DOHH2 (cell line): ENCODE measurements at regions not wholly inside any gene's neighbourhood (a gene's known extent, or its start where the extent isn't known, plus 50 kb on each side); places are given as distances from the start of the nearest gene placed in this dataset.

Source experiments
- H3F3A ChIP-seq: fragments of 200-600 bp; sonication (generic), shearing (Covaris generic); 2 replicates; pipeline ENCODE4 v1.6.0; 2016; ENCODE audit warnings: antibody characterized with exemption, mild to moderate bottlenecking; ENCODE audit not compliant: control insufficient read depth, insufficient read depth
- H3K27ac ChIP-seq: fragments of 200-600 bp; sonication (generic); 2 replicates; pipeline ENCODE4 v1.5.1; 2014; ENCODE audit warnings: low read depth, mild to moderate bottlenecking, low read length, moderate library complexity
- H3K27me3 ChIP-seq: fragments of 200-600 bp; sonication (generic); 2 replicates; pipeline ENCODE4 v1.6.1; 2014; ENCODE audit warnings: mild to moderate bottlenecking, low read length, mixed read lengths; ENCODE audit not compliant: control insufficient read depth
- H3K36me3 ChIP-seq: fragments of 200-600 bp; sonication (generic); 2 replicates; pipeline ENCODE4 v1.6.1; 2014; ENCODE audit warnings: mild to moderate bottlenecking, low read length, moderate library complexity, mixed read lengths; ENCODE audit not compliant: control insufficient read depth
- H3K4me1 ChIP-seq: fragments of 200-600 bp; sonication (generic); 2 replicates; pipeline ENCODE4 v1.6.1; 2014; ENCODE audit warnings: mild to moderate bottlenecking, low read length, mixed read lengths; ENCODE audit not compliant: control insufficient read depth
- H3K4me2 ChIP-seq: fragments of 200-600 bp; sonication (generic); 2 replicates; pipeline ENCODE4 v1.6.0; 2014; ENCODE audit warnings: mild to moderate bottlenecking, low read length, moderate library complexity
- H3K4me3 ChIP-seq: fragments of 200-600 bp; sonication (generic); 2 replicates; pipeline ENCODE4 v1.5.1; 2014; ENCODE audit warnings: mild to moderate bottlenecking, low read length, mixed read lengths
- H3K79me2 ChIP-seq: fragments of 200-600 bp; sonication (generic); 2 replicates; pipeline ENCODE4 v1.6.1; 2014; ENCODE audit warnings: mild to moderate bottlenecking, low read length, mixed read lengths; ENCODE audit not compliant: control insufficient read depth
- H3K9me2 ChIP-seq: fragments of 200-600 bp; sonication (generic); replicated peaks from 2 replicates; pipeline ENCODE4 v1.6.1; 2014; ENCODE audit warnings: mild to moderate bottlenecking, low read length, mixed read lengths; ENCODE audit not compliant: control insufficient read depth
- H3K9me3 ChIP-seq: fragments of 200-600 bp; sonication (generic); 2 replicates; pipeline ENCODE4 v1.6.1; 2014; ENCODE audit warnings: antibody characterized with exemption, low read length, mixed read lengths; ENCODE audit not compliant: control insufficient read depth, insufficient read depth
- H4K20me1 ChIP-seq: fragments of 200-600 bp; sonication (generic); 2 replicates; pipeline ENCODE4 v1.6.0; 2014; ENCODE audit warnings: low read depth, mild to moderate bottlenecking, antibody characterized with exemption, low read length, moderate library complexity; ENCODE audit not compliant: control insufficient read depth, insufficient read depth
- EZH2phosphoT487 ChIP-seq: fragments of 200-600 bp; sonication (generic); IDR thresholded peaks from 2 replicates; pipeline ENCODE4 v1.6.1; 2017; ENCODE audit warnings: borderline replicate concordance, mild to moderate bottlenecking, antibody characterized with exemption, low read length, moderate library complexity, mixed read lengths
- TF ChIP-seq, protein P1 (sequence below): fragments of 200-600 bp; sonication (generic); IDR thresholded peaks from one replicate; pipeline ENCODE4 v1.5.1; 2014; ENCODE audit warnings: antibody characterized with exemption, mild to moderate bottlenecking, low read depth, low read length; ENCODE audit not compliant: poor library complexity, severe bottlenecking

DNA sequence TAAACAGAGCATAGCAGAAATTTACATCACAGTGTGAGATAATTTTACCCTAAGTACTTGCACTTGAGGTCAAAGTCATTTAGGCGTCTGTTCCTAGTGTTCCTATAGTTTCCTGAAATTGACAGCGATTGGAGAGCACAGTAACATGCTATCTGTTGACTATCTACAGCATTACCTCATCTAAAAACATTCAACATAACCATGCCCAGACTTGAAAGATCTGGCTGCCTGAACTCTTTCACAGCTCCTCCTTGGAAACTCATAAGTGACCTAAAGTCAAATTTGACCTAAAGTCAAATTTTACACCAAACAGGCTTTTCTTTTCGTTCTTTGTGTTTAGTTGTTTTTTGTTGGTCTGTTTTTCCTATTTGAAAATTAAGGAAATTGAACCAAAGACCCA lies 233.8 kb upstream of the UBASH3B start:
- Histone ChIP-seq H3K9me2 (no peaks in the 10 kb centered on the region), H3K27ac (no peak overlapping the region), H3K4me3 (no peak overlapping the region), H3K79me2 (no peaks in the 10 kb centered on the region), H3K9me3 (no peaks in the 10 kb centered on the region), H3F3A (no peaks in the 10 kb centered on the region), H3K4me2 (no peak overlapping the region), H3K36me3 (no peaks in the 10 kb centered on the region), H3K4me1 (no peaks in the 10 kb centered on the region), H3K27me3 (no peaks in the 10 kb centered on the region; the same call in 1 of the 2 replicates), H4K20me1 (no peaks in the 10 kb centered on the region)
- TF ChIP-seq, protein P1, sequence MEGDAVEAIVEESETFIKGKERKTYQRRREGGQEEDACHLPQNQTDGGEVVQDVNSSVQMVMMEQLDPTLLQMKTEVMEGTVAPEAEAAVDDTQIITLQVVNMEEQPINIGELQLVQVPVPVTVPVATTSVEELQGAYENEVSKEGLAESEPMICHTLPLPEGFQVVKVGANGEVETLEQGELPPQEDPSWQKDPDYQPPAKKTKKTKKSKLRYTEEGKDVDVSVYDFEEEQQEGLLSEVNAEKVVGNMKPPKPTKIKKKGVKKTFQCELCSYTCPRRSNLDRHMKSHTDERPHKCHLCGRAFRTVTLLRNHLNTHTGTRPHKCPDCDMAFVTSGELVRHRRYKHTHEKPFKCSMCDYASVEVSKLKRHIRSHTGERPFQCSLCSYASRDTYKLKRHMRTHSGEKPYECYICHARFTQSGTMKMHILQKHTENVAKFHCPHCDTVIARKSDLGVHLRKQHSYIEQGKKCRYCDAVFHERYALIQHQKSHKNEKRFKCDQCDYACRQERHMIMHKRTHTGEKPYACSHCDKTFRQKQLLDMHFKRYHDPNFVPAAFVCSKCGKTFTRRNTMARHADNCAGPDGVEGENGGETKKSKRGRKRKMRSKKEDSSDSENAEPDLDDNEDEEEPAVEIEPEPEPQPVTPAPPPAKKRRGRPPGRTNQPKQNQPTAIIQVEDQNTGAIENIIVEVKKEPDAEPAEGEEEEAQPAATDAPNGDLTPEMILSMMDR: no peak
- TF ChIP-seq EZH2phosphoT487: no peak

DNA sequence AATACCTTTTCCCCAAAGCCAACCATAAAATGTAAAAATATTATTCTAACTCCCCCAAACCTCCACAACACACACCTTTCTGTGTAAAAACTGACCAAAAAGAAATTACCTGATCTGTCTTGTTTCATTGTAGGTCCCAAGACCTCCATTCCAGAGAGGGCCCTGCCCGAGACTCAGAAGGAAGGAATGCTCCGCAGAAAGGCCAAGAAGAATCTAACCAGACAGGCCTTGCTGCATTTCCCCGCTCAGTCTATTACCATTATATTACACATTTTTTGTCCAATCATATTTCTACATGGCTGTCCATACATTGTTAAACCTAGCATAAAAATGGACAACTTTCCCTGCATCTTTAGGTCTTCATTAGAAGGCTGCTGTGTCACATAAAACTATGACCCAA lies 237.5 kb upstream of the UBASH3B start:
- H4K20me1 ChIP-seq: no peaks in the 10 kb centered on the region
- TF ChIP-seq EZH2phosphoT487: no peak
- TF ChIP-seq, protein P1: no peak
- no peaks in the 10 kb centered on the region for H3K9me3 ChIP-seq
- no peaks in the 10 kb centered on the region for H3K79me2 ChIP-seq
- no peaks in the 10 kb centered on the region for H3K36me3 ChIP-seq
- H3K4me1 ChIP-seq: no peaks in the 10 kb centered on the region
- no peaks in the 10 kb centered on the region for H3K27me3 ChIP-seq
- H3K4me3 ChIP-seq: no peak overlapping the region
- no peaks in the 10 kb centered on the region for H3K9me2 ChIP-seq
- no peak overlapping the region for H3K4me2 ChIP-seq
- H3K27ac ChIP-seq: no peak overlapping the region
- no peaks in the 10 kb centered on the region for H3F3A ChIP-seq

DNA sequence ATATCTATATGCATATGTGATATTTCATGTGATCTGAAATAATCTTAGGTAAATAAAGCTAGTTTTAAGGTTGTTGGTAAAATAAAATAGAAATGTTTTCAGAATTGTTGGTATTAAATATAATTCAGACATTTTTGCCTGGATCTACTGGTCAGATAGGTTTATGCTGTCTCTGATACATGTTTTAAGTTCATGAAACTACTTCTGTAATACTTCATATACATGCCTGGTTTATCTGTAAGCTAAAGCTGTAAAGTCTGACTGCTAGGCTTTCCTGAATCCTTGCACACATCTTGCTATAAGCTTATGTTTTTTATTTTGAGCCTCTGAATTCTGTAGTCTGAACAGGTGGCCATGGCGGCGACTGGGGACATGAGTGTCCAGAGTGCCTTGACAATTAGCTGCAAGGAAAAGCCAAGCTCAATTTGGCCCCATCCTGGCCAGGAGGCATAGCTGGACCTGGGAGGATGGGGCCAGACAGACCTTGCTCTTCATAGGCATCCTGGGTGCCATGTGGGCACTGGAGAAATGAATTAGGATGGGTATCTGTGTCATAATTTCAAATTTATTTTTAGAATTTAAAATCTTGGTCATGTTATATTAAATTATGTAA lies 241.0 kb upstream of the UBASH3B start:
- Histone ChIP-seq H3K9me3 (no peaks in the 10 kb centered on the region), H3K79me2 (no peaks in the 10 kb centered on the region), H3K27me3 (no peaks in the 10 kb centered on the region), H3F3A (no peaks in the 10 kb centered on the region), H3K4me2 (no peak overlapping the region), H3K27ac (no peak overlapping the region), H3K4me3 (no peak overlapping the region), H4K20me1 (no peaks in the 10 kb centered on the region), H3K4me1 (no peaks in the 10 kb centered on the region), H3K36me3 (no peaks in the 10 kb centered on the region), H3K9me2 (no peaks in the 10 kb centered on the region)
- TF ChIP-seq EZH2phosphoT487: no peak
- TF ChIP-seq, protein P1: no peak
